DOHH2 (cell line): ENCODE measurements at regions not wholly inside any gene's neighbourhood (a gene's known extent, or its start where the extent isn't known, plus 50 kb on each side); places are given as distances from the start of the nearest gene placed in this dataset.

Source experiments
- H3F3A ChIP-seq: fragments of 200-600 bp; sonication (generic), shearing (Covaris generic); 2 replicates; pipeline ENCODE4 v1.6.0; 2016; ENCODE audit warnings: antibody characterized with exemption, mild to moderate bottlenecking; ENCODE audit not compliant: control insufficient read depth, insufficient read depth
- H3K27ac ChIP-seq: fragments of 200-600 bp; sonication (generic); 2 replicates; pipeline ENCODE4 v1.5.1; 2014; ENCODE audit warnings: low read depth, mild to moderate bottlenecking, low read length, moderate library complexity
- H3K27me3 ChIP-seq: fragments of 200-600 bp; sonication (generic); 2 replicates; pipeline ENCODE4 v1.6.1; 2014; ENCODE audit warnings: mild to moderate bottlenecking, low read length, mixed read lengths; ENCODE audit not compliant: control insufficient read depth
- H3K36me3 ChIP-seq: fragments of 200-600 bp; sonication (generic); 2 replicates; pipeline ENCODE4 v1.6.1; 2014; ENCODE audit warnings: mild to moderate bottlenecking, low read length, moderate library complexity, mixed read lengths; ENCODE audit not compliant: control insufficient read depth
- H3K4me1 ChIP-seq: fragments of 200-600 bp; sonication (generic); 2 replicates; pipeline ENCODE4 v1.6.1; 2014; ENCODE audit warnings: mild to moderate bottlenecking, low read length, mixed read lengths; ENCODE audit not compliant: control insufficient read depth
- H3K4me2 ChIP-seq: fragments of 200-600 bp; sonication (generic); 2 replicates; pipeline ENCODE4 v1.6.0; 2014; ENCODE audit warnings: mild to moderate bottlenecking, low read length, moderate library complexity
- H3K4me3 ChIP-seq: fragments of 200-600 bp; sonication (generic); 2 replicates; pipeline ENCODE4 v1.5.1; 2014; ENCODE audit warnings: mild to moderate bottlenecking, low read length, mixed read lengths
- H3K79me2 ChIP-seq: fragments of 200-600 bp; sonication (generic); 2 replicates; pipeline ENCODE4 v1.6.1; 2014; ENCODE audit warnings: mild to moderate bottlenecking, low read length, mixed read lengths; ENCODE audit not compliant: control insufficient read depth
- H3K9me2 ChIP-seq: fragments of 200-600 bp; sonication (generic); replicated peaks from 2 replicates; pipeline ENCODE4 v1.6.1; 2014; ENCODE audit warnings: mild to moderate bottlenecking, low read length, mixed read lengths; ENCODE audit not compliant: control insufficient read depth
- H3K9me3 ChIP-seq: fragments of 200-600 bp; sonication (generic); 2 replicates; pipeline ENCODE4 v1.6.1; 2014; ENCODE audit warnings: antibody characterized with exemption, low read length, mixed read lengths; ENCODE audit not compliant: control insufficient read depth, insufficient read depth
- H4K20me1 ChIP-seq: fragments of 200-600 bp; sonication (generic); 2 replicates; pipeline ENCODE4 v1.6.0; 2014; ENCODE audit warnings: low read depth, mild to moderate bottlenecking, antibody characterized with exemption, low read length, moderate library complexity; ENCODE audit not compliant: control insufficient read depth, insufficient read depth
- EZH2phosphoT487 ChIP-seq: fragments of 200-600 bp; sonication (generic); IDR thresholded peaks from 2 replicates; pipeline ENCODE4 v1.6.1; 2017; ENCODE audit warnings: borderline replicate concordance, mild to moderate bottlenecking, antibody characterized with exemption, low read length, moderate library complexity, mixed read lengths
- TF ChIP-seq, protein P1 (sequence below): fragments of 200-600 bp; sonication (generic); IDR thresholded peaks from one replicate; pipeline ENCODE4 v1.5.1; 2014; ENCODE audit warnings: antibody characterized with exemption, mild to moderate bottlenecking, low read depth, low read length; ENCODE audit not compliant: poor library complexity, severe bottlenecking

DNA sequence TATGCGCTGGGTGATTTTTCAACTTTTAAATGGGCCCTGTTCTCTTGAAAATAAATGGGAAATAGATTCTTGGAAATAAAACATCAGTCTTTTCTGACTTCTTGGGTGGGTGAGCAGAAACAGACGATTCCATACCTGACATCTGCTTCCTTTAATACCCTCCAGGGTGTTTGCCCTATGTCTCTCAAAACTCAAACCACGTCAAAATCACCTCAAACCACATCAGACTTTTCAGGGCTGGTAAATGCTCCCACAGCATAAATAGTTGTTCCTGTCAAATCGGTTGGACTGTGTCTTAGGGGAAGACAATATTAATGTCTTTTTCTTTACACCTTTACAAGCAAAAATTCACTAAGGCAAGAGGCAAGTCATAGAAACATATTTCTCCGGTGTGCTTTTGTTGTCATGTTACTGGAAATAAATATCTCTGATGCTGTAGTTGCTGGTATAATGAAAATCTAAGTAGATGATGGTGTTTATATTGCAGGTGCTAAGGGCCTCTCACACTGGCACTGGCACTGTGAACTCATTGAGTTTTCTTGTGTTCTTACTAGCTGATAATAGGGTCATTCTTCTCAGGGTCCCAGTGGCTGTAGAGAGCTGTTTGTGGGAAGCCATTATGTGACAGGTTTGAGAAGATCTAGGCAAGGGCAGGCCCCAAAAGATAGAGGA, 380.4 kb downstream of the RAPGEF2 start:
- no peaks in the 10 kb centered on the region for H3K9me2 ChIP-seq
- H3K9me3 ChIP-seq: no peaks in the 10 kb centered on the region
- TF ChIP-seq, protein P1, sequence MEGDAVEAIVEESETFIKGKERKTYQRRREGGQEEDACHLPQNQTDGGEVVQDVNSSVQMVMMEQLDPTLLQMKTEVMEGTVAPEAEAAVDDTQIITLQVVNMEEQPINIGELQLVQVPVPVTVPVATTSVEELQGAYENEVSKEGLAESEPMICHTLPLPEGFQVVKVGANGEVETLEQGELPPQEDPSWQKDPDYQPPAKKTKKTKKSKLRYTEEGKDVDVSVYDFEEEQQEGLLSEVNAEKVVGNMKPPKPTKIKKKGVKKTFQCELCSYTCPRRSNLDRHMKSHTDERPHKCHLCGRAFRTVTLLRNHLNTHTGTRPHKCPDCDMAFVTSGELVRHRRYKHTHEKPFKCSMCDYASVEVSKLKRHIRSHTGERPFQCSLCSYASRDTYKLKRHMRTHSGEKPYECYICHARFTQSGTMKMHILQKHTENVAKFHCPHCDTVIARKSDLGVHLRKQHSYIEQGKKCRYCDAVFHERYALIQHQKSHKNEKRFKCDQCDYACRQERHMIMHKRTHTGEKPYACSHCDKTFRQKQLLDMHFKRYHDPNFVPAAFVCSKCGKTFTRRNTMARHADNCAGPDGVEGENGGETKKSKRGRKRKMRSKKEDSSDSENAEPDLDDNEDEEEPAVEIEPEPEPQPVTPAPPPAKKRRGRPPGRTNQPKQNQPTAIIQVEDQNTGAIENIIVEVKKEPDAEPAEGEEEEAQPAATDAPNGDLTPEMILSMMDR: no peak
- no peak for TF ChIP-seq EZH2phosphoT487
- H3K4me2 ChIP-seq: no peak overlapping the region
- no peak overlapping the region for H3K4me3 ChIP-seq
- H3K79me2 ChIP-seq: no peaks in the 10 kb centered on the region
- H3K36me3 ChIP-seq: no peaks in the 10 kb centered on the region
- no peak overlapping the region for H3K27ac ChIP-seq
- H4K20me1 ChIP-seq: no peaks in the 10 kb centered on the region
- no peaks in the 10 kb centered on the region for H3F3A ChIP-seq
- H3K27me3 ChIP-seq: no peaks in the 10 kb centered on the region
- H3K4me1 ChIP-seq: no peaks in the 10 kb centered on the region

DNA sequence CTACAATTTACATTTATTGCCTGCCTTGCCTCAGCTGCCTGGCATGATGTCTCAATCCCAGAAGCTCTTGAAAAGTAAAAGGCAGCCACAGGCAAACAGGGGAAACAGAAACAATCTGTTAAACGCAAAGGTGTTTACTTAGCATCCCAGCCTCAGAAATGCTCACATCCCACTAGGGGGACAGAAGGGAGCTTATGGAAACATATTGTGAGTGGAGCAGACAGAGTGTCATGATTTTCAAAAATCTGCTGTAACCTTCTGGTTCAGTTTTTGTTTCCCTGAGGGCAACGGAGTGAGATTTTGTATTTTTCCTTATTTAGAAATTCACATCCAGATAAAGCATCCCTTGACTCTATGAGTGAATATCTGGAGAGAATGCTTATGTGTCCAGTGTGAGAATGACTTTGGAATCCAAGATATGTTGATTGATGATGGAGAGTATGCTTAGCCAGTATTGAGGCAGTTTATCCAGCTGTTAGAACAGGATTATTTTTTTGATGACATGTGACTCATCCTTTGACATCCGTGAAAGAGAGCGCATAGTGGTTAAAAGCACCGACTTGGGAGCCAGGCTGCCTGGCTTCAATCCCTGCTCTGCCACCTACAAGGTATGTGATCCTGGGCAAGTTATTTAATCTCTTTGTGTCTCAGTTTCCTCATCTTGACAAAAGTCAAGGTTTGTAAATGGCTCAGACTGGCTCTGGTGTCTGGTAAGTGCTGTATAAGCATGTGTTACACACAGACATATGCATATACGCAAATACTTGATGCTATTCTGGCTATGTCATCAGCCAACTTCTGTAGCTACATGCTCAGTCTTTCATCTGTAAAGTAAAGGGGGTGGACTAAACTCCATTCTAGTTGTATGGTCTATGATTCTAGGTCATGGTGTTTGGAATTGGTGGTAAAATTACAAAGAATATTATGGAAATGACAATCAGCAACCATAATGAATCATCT, 381.2 kb downstream of the RAPGEF2 start:
- Histone ChIP-seq H3K4me2 (no peak overlapping the region), H3K9me2 (no peaks in the 10 kb centered on the region), H3K79me2 (no peaks in the 10 kb centered on the region), H3K27ac (no peak overlapping the region), H3K27me3 (peaks cover under 1% of the 10 kb centered on the region; the same call in 1 of the 2 replicates), H3K36me3 (no peaks in the 10 kb centered on the region), H3K4me1 (no peaks in the 10 kb centered on the region), H3K4me3 (no peak overlapping the region), H4K20me1 (no peaks in the 10 kb centered on the region), H3F3A (no peaks in the 10 kb centered on the region), H3K9me3 (no peaks in the 10 kb centered on the region)
- no peak for TF ChIP-seq EZH2phosphoT487
- TF ChIP-seq, protein P1: no peak

DNA sequence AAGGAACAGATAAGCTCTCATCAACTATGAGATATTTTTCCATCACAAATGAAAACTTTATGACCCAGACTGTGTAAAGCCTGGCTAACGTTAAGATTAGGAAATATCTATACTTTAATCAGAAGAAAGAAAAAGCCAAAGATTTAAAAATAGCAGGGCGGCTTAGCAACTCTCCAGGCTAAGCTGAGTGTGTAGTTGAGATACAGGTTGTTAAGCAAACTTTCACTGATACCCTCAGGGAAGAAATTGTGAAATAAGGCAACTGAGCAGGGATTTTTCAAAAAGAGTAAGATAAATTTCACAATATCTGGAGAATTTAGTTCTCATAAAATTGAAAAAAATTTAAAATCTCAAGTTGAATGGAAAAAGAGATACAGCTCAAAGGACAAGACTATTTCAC, 382.0 kb downstream of the RAPGEF2 start:
- H3K36me3 ChIP-seq: no peaks in the 10 kb centered on the region
- H3K4me3 ChIP-seq: no peak overlapping the region
- no peaks in the 10 kb centered on the region for H3K9me3 ChIP-seq
- no peak for TF ChIP-seq EZH2phosphoT487
- no peaks in the 10 kb centered on the region for H3F3A ChIP-seq
- H3K27ac ChIP-seq: no peak overlapping the region
- no peaks in the 10 kb centered on the region for H4K20me1 ChIP-seq
- H3K79me2 ChIP-seq: no peaks in the 10 kb centered on the region
- H3K9me2 ChIP-seq: no peaks in the 10 kb centered on the region
- peaks cover 2% of the 10 kb centered on the region; the same call in 1 of the 2 replicates for H3K27me3 ChIP-seq
- H3K4me2 ChIP-seq: no peak overlapping the region
- no peaks in the 10 kb centered on the region for H3K4me1 ChIP-seq
